ENCODE measurements at regions not wholly inside any gene's neighbourhood (a gene's known extent, or its start where the extent isn't known, plus 50 kb on each side); places are given as distances from the start of the nearest gene placed in this dataset.
A peak's percentile ranks its signal among the peaks of the same experiment; 100 is the strongest.

GRCh38 chr5:4901305-4901811 lies 238.8 kb upstream of the ADAMTS16 start:
- 91 to 96% methylated on average over 11 to 15 of the region's 15 CpGs for WGBS, 2 experiments (ENCODE audit: insufficient coverage in 1 of 2, insufficient read length in 1 of 2)
- H3K36me3 Mint-ChIP-seq (ENCODE audit: low read depth) = no peaks in the 10 kb centered on the region
- DNase-seq = no peak

GRCh38 chr5:4901924-4902323 lies 238.2 kb upstream of the ADAMTS16 start:
- Histone ChIP-seq H3K9me3 (ENCODE audit: control insufficient read depth, low read length) (no peaks in the 10 kb centered on the region), H3K4me1 (ENCODE audit: control insufficient read depth, insufficient read depth, low read length) (no peaks in the 10 kb centered on the region), H3K4me3 (ENCODE audit: low read length) (no peak overlapping the region), H3K9ac (ENCODE audit: extremely low read depth, low read length, poor library complexity, severe bottlenecking) (no peak overlapping the region), H3K27me3 (ENCODE audit: control insufficient read depth, insufficient read depth, low read length, poor library complexity, severe bottlenecking) (no peaks in the 10 kb centered on the region), H3K27ac (ENCODE audit: low read depth, low read length) (no peak overlapping the region), H3K36me3 (ENCODE audit: control insufficient read depth, insufficient read depth, low read length) (no peaks in the 10 kb centered on the region)
- H3K4me1 Mint-ChIP-seq = no peaks in the 10 kb centered on the region
- H3K36me3 Mint-ChIP-seq (ENCODE audit: low read depth) = no peaks in the 10 kb centered on the region
- DNase-seq = no peak
- no peaks in the 10 kb centered on the region for H3K9me3 Mint-ChIP-seq
- H3K27me3 Mint-ChIP-seq (ENCODE audit: insufficient read depth) = no peaks in the 10 kb centered on the region
- WGBS, 2 experiments (ENCODE audit: insufficient coverage in 1 of 2, insufficient read length in 1 of 2) = 88 to 90% methylated on average over 4 to 5 of the region's 5 CpGs
- no peak for TF ChIP-seq CTCF (conservative IDR thresholded peaks at IDR 0.05)
- no peak overlapping the region for H3K27ac Mint-ChIP-seq
- H3K4me3 Mint-ChIP-seq = no peak overlapping the region

More at GRCh38 chr5:4901305-4901811, 238.8 kb upstream of the ADAMTS16 start:
- H3K9me3 Mint-ChIP-seq = no peaks in the 10 kb centered on the region
- H3K4me1 Mint-ChIP-seq = no peaks in the 10 kb centered on the region
- Histone ChIP-seq H3K4me1 (ENCODE audit: control insufficient read depth, insufficient read depth, low read length) (no peaks in the 10 kb centered on the region), H3K27me3 (ENCODE audit: control insufficient read depth, insufficient read depth, low read length, poor library complexity, severe bottlenecking) (no peaks in the 10 kb centered on the region), H3K4me3 (ENCODE audit: low read length) (no peak overlapping the region), H3K9ac (ENCODE audit: extremely low read depth, low read length, poor library complexity, severe bottlenecking) (no peak overlapping the region), H3K27ac (ENCODE audit: low read depth, low read length) (no peak overlapping the region), H3K36me3 (ENCODE audit: control insufficient read depth, insufficient read depth, low read length) (no peaks in the 10 kb centered on the region), H3K9me3 (ENCODE audit: control insufficient read depth, low read length) (no peaks in the 10 kb centered on the region)
- TF ChIP-seq CTCF (conservative IDR thresholded peaks at IDR 0.05) = no peak
- H3K4me3 Mint-ChIP-seq = no peak overlapping the region
- no peaks in the 10 kb centered on the region for H3K27me3 Mint-ChIP-seq (ENCODE audit: insufficient read depth)
- no peak overlapping the region for H3K27ac Mint-ChIP-seq

- Mint-ChIP-seq H3K9me3 (no peaks in the 10 kb centered on the region), H3K4me1 (no peaks in the 10 kb centered on the region), H3K27ac (no peak overlapping the region), H3K4me3 (no peak overlapping the region), H3K27me3 (ENCODE audit: insufficient read depth) (no peaks in the 10 kb centered on the region), H3K36me3 (ENCODE audit: low read depth) (no peaks in the 10 kb centered on the region)
- Histone ChIP-seq H3K27ac (ENCODE audit: low read depth, low read length) (no peak overlapping the region), H3K4me3 (ENCODE audit: low read length) (no peak overlapping the region), H3K9ac (ENCODE audit: extremely low read depth, low read length, poor library complexity, severe bottlenecking) (no peak overlapping the region), H3K4me1 (ENCODE audit: control insufficient read depth, insufficient read depth, low read length) (no peaks in the 10 kb centered on the region), H3K36me3 (ENCODE audit: control insufficient read depth, insufficient read depth, low read length) (no peaks in the 10 kb centered on the region), H3K9me3 (ENCODE audit: control insufficient read depth, low read length) (no peaks in the 10 kb centered on the region), H3K27me3 (ENCODE audit: control insufficient read depth, insufficient read depth, low read length, poor library complexity, severe bottlenecking) (no peaks in the 10 kb centered on the region)
- TF ChIP-seq CTCF (conservative IDR thresholded peaks at IDR 0.05) = peak; percentile 71
- peak; percentile 79 for DNase-seq
- WGBS, 2 experiments (ENCODE audit: insufficient coverage in 1 of 2, insufficient read length in 1 of 2) = 90 to 96% methylated on average over 13 to 19 of the region's 19 CpGs
Observed at GRCh38 chr5:4905674-4906520, 234.2 kb upstream of the ADAMTS16 start.

Data from endodermal cell (in vitro differentiated cells).